ENCODE measurements at regions not wholly inside any gene's neighbourhood (a gene's known extent, or its start where the extent isn't known, plus 50 kb on each side); places are given as distances from the start of the nearest gene placed in this dataset.

DNA sequence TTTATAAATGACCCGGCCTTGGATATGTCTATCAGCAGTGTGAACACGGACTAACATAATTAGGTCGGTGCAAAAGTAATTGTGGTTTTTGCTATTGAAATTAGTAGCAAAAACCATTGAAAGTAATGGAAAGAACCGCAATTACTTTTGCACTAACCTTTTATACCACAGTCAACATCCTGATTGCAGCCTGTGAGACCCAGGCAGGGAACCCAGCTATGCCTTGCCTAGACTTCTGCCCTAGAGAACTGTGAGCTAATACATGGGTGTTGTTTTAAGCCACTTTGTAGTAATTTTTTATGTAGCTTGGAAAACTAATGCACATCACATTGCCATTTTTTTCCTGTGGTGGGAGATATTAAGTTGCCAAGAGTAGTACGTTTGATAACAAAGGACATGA, 120.7 kb downstream of the SCG2 start:
- DNase-seq: no peak
- intact Hi-C loops (cut with micrococcal nuclease): no loop called here
- H3K9me3 ChIP-seq (replicated peaks in 1 of 2; ENCODE audit: control insufficient read depth in 1 of 2, insufficient read depth in 1 of 2, low read length in 2 of 2): no peaks in the 10 kb centered on the region
- H3K36me3 Mint-ChIP-seq: no peaks in the 10 kb centered on the region
- peaks cover 0 to 4% (median 1%) of the 10 kb centered on the region in 3 donors for H3K27me3 Mint-ChIP-seq (ENCODE audit: low read depth in 3 of 3)
- no peak overlapping the region for H2AFZ ChIP-seq (ENCODE audit: insufficient read depth, low read depth, low read length, poor library complexity, severe bottlenecking)
- no peaks in the 10 kb centered on the region for H3K79me2 ChIP-seq (ENCODE audit: insufficient read depth, low read length)
- TF ChIP-seq, protein P1, sequence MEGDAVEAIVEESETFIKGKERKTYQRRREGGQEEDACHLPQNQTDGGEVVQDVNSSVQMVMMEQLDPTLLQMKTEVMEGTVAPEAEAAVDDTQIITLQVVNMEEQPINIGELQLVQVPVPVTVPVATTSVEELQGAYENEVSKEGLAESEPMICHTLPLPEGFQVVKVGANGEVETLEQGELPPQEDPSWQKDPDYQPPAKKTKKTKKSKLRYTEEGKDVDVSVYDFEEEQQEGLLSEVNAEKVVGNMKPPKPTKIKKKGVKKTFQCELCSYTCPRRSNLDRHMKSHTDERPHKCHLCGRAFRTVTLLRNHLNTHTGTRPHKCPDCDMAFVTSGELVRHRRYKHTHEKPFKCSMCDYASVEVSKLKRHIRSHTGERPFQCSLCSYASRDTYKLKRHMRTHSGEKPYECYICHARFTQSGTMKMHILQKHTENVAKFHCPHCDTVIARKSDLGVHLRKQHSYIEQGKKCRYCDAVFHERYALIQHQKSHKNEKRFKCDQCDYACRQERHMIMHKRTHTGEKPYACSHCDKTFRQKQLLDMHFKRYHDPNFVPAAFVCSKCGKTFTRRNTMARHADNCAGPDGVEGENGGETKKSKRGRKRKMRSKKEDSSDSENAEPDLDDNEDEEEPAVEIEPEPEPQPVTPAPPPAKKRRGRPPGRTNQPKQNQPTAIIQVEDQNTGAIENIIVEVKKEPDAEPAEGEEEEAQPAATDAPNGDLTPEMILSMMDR (IDR thresholded peaks at IDR 0.05): no peak
- no peaks in the 10 kb centered on the region for H3K4me1 Mint-ChIP-seq
- H4K20me1 ChIP-seq (ENCODE audit: insufficient read depth, low read length): no peaks in the 10 kb centered on the region
- no peak overlapping the region for H3K27ac Mint-ChIP-seq
- no peaks in the 10 kb centered on the region for H3K36me3 ChIP-seq (replicated peaks in 1 of 2; ENCODE audit: control insufficient read depth in 1 of 2, insufficient read depth in 2 of 2, low read length in 2 of 2)
- H3K27me3 ChIP-seq (ENCODE audit: control insufficient read depth in 2 of 2, insufficient read depth in 2 of 2, low read length in 2 of 2): no peaks in the 10 kb centered on the region
- peaks cover 0 to 5% (median 2%) of the 10 kb centered on the region in 7 donors for H3K9me3 Mint-ChIP-seq
- H3K9ac ChIP-seq (ENCODE audit: insufficient read depth, low read length, poor library complexity, severe bottlenecking): no peak overlapping the region
- no peak overlapping the region for H3K27ac ChIP-seq (ENCODE audit: low read depth in 1 of 2, low read length in 2 of 2)
- H3K4me2 ChIP-seq (replicated peaks; ENCODE audit: extremely low read depth, low read length, poor library complexity, severe bottlenecking): no peak overlapping the region
- no peaks in the 10 kb centered on the region for H3K4me1 ChIP-seq (ENCODE audit: control insufficient read depth in 1 of 2, insufficient read depth in 2 of 2, low read length in 2 of 2)
- H3K4me3 Mint-ChIP-seq: no peak overlapping the region
- no peak overlapping the region for H3K4me3 ChIP-seq (replicated peaks in 1 of 3; ENCODE audit: low read depth in 2 of 3, low read length in 3 of 3)
- WGBS (ENCODE audit: insufficient coverage): no CpG with 5 or more reads among the region's 5 CpGs

DNA sequence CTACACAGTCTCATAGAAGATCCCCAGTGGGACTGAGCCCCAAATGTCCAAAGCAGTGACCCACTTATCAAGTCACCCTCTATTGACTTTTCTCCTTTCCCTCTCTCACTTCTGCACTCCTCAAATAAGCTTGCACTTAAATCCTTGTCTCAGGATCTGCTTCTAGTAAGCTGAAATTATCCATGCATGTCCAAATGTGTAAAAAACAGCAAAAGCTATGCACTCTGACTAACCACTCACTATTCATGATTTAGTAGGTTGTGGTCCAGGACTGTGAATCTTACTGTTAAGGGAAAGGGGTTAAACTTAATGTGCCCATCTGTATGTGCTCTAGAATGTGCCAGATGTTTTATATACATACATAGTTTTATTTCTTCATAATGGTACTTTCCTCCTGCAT, 115.4 kb downstream of the SCG2 start:
- H3K27me3 Mint-ChIP-seq (ENCODE audit: low read depth in 3 of 3): peaks cover 3 to 4% (median 3%) of the 10 kb centered on the region in 3 donors
- TF ChIP-seq, protein P1 (IDR thresholded peaks at IDR 0.05): no peak
- peaks cover 0 to 11% (median 4%) of the 10 kb centered on the region in 7 donors for H3K9me3 Mint-ChIP-seq
- H3K9me3 ChIP-seq (replicated peaks in 1 of 2; ENCODE audit: control insufficient read depth in 1 of 2, insufficient read depth in 1 of 2, low read length in 2 of 2): no peaks in the 10 kb centered on the region
- DNase-seq: no peak
- no peak overlapping the region for H3K4me3 ChIP-seq (replicated peaks in 1 of 3; ENCODE audit: low read depth in 2 of 3, low read length in 3 of 3)
- H3K9ac ChIP-seq (ENCODE audit: insufficient read depth, low read length, poor library complexity, severe bottlenecking): no peak overlapping the region
- H3K27me3 ChIP-seq (ENCODE audit: control insufficient read depth in 2 of 2, insufficient read depth in 2 of 2, low read length in 2 of 2): no peaks in the 10 kb centered on the region
- no peak overlapping the region for H3K4me3 Mint-ChIP-seq
- no peaks in the 10 kb centered on the region for H3K4me1 ChIP-seq (ENCODE audit: control insufficient read depth in 1 of 2, insufficient read depth in 2 of 2, low read length in 2 of 2)
- no peak overlapping the region for H3K27ac ChIP-seq (ENCODE audit: low read depth in 1 of 2, low read length in 2 of 2)
- no peaks in the 10 kb centered on the region for H3K36me3 Mint-ChIP-seq
- no peak overlapping the region for H2AFZ ChIP-seq (ENCODE audit: insufficient read depth, low read depth, low read length, poor library complexity, severe bottlenecking)
- no peak overlapping the region for H3K27ac Mint-ChIP-seq
- H4K20me1 ChIP-seq (ENCODE audit: insufficient read depth, low read length): no peaks in the 10 kb centered on the region
- no peak overlapping the region for H3K4me2 ChIP-seq (replicated peaks; ENCODE audit: extremely low read depth, low read length, poor library complexity, severe bottlenecking)
- H3K79me2 ChIP-seq (ENCODE audit: insufficient read depth, low read length): no peaks in the 10 kb centered on the region
- intact Hi-C loops (cut with micrococcal nuclease): no loop called here
- no peaks in the 10 kb centered on the region for H3K36me3 ChIP-seq (replicated peaks in 1 of 2; ENCODE audit: control insufficient read depth in 1 of 2, insufficient read depth in 2 of 2, low read length in 2 of 2)
- no peaks in the 10 kb centered on the region for H3K4me1 Mint-ChIP-seq
